Erythroblast (primary cell): ENCODE measurements at regions not wholly inside any gene's neighbourhood (a gene's known extent, or its start where the extent isn't known, plus 50 kb on each side); places are given as distances from the start of the nearest gene placed in this dataset.

Experiments
- DNase-seq, 2 experiments: peaks; one replicate each; lab custom pipeline; 2025; lab: John Stamatoyannopoulos, UW
- GATA1 ChIP-seq: IDR thresholded peaks from 2 replicates; pipeline ENCODE4 v1.6.1; 2011; ENCODE audit warnings: low read depth, mild to moderate bottlenecking, control low read depth, low read length, moderate library complexity
- POLR2A ChIP-seq: IDR thresholded peaks from 2 replicates; pipeline ENCODE4 v1.6.1; 2011; ENCODE audit warnings: mild to moderate bottlenecking, low read length

- DNase-seq: no peak
- TF ChIP-seq GATA1: no peak
- no peak for TF ChIP-seq POLR2A
These were observed 1481.6 kb upstream of the PIK3C3 start for GRCh38 chr18:40473221-40474029.

GRCh38 chr18:40470723-40471122 is 1484.3 kb upstream of the PIK3C3 start:
- no peak for TF ChIP-seq POLR2A
- no peak for TF ChIP-seq GATA1
- DNase-seq: no peak

GRCh38 chr18:40469851-40470250 is 1485.2 kb upstream of the PIK3C3 start:
- no peak for TF ChIP-seq GATA1
- TF ChIP-seq POLR2A: no peak
- no peak for DNase-seq

GRCh38 chr18:40469316-40469715 is 1485.7 kb upstream of the PIK3C3 start:
- no peak for DNase-seq
- TF ChIP-seq POLR2A: no peak
- no peak for TF ChIP-seq GATA1

- no peak for TF ChIP-seq GATA1
- no peak for TF ChIP-seq POLR2A
- DNase-seq: no peak
These were observed 1491.0 kb upstream of the PIK3C3 start for GRCh38 chr18:40464032-40464431.

GRCh38 chr18:40453903-40454302 is 1501.1 kb upstream of the PIK3C3 start:
- DNase-seq: no peak
- no peak for TF ChIP-seq GATA1
- no peak for TF ChIP-seq POLR2A

- TF ChIP-seq POLR2A: no peak
- TF ChIP-seq GATA1: no peak
- no peak for DNase-seq
These were observed 1502.4 kb upstream of the PIK3C3 start for GRCh38 chr18:40452599-40452998.

GRCh38 chr18:40450751-40451150 is 1504.3 kb upstream of the PIK3C3 start:
- TF ChIP-seq POLR2A (no peak), GATA1 (no peak)
- no peak for DNase-seq

GRCh38 chr18:40447820-40448219 is 1507.2 kb upstream of the PIK3C3 start:
- TF ChIP-seq GATA1: no peak
- no peak for TF ChIP-seq POLR2A
- DNase-seq: no peak

- no peak for DNase-seq
- TF ChIP-seq GATA1: no peak
- TF ChIP-seq POLR2A: no peak
These were observed 1514.9 kb upstream of the PIK3C3 start for GRCh38 chr18:40440088-40440487.

- DNase-seq: no peak
- TF ChIP-seq POLR2A (no peak), GATA1 (no peak)
These were observed 1517.5 kb upstream of the PIK3C3 start for GRCh38 chr18:40437517-40437916.

GRCh38 chr18:40431071-40431985 is 1523.7 kb upstream of the PIK3C3 start:
- no peak for DNase-seq
- TF ChIP-seq GATA1 (no peak), POLR2A (no peak)

- DNase-seq: no peak
- TF ChIP-seq GATA1 (no peak), POLR2A (no peak)
These were observed 1531.7 kb upstream of the PIK3C3 start for GRCh38 chr18:40423291-40423690.

GRCh38 chr18:40420675-40421074 is 1534.4 kb upstream of the PIK3C3 start:
- TF ChIP-seq GATA1: no peak
- no peak for TF ChIP-seq POLR2A

GRCh38 chr18:40417501-40417900 is 1537.5 kb upstream of the PIK3C3 start:
- no peak for DNase-seq
- TF ChIP-seq POLR2A (no peak), GATA1 (no peak)

More at GRCh38 chr18:40420675-40421074, 1534.4 kb upstream of the PIK3C3 start:
- no peak for DNase-seq

GRCh38 chr18:40415821-40416220 is 1539.2 kb upstream of the PIK3C3 start:
- DNase-seq: no peak
- TF ChIP-seq GATA1: no peak
